ENCODE measurements at regions not wholly inside any gene's neighbourhood (a gene's known extent, or its start where the extent isn't known, plus 50 kb on each side); places are given as distances from the start of the nearest gene placed in this dataset.

- POLR2A ChIA-PET (ENCODE audit: low non-redundant PET): no interaction called here
- H3K9me3 ChIP-seq (ENCODE audit: low read depth, low read length, poor library complexity, severe bottlenecking): no peaks in the 10 kb centered on the region
Observed at GRCh38 chr12:109652233-109652976, 61.2 kb upstream of the FAM222A start.

GRCh38 chr12:109652977-109653264, 60.7 kb upstream of the FAM222A start:
- H3K9me3 ChIP-seq (ENCODE audit: low read depth, low read length, poor library complexity, severe bottlenecking): no peaks in the 10 kb centered on the region
- no peaks in the 10 kb centered on the region for H3K36me3 ChIP-seq (ENCODE audit: insufficient read depth, low read length, poor library complexity, severe bottlenecking)
- no peaks in the 10 kb centered on the region for H3K27me3 ChIP-seq (replicated peaks; ENCODE audit: insufficient read depth, low read depth, low read length, poor library complexity)
- no TSS peak for BruUV-seq (replicated peaks)
- no peak overlapping the region for H3K4me3 ChIP-seq (ENCODE audit: low read depth, low read length, poor library complexity, severe bottlenecking)
- CTCF ChIA-PET: no interaction called here
- intact Hi-C loops (cut with micrococcal nuclease; ENCODE audit: unreplicated experiment): no loop called here
- TF ChIP-seq CTCF (conservative IDR thresholded peaks at IDR 0.05; ENCODE audit: low read depth, low read length) (no peak), EZH2 (IDR thresholded peaks at IDR 0.05; ENCODE audit: borderline replicate concordance, low read depth, low read length, poor library complexity, severe bottlenecking) (no peak)
- H3K4me1 ChIP-seq (ENCODE audit: insufficient read depth, low read length, poor library complexity, severe bottlenecking): peaks cover 7% of the 10 kb centered on the region
- no peak overlapping the region for H3K27ac ChIP-seq (ENCODE audit: low read depth, low read length, poor library complexity, severe bottlenecking)
- no peak for DNase-seq (ENCODE audit: low spot score)
- POLR2A ChIA-PET (ENCODE audit: low non-redundant PET): no interaction called here

More at GRCh38 chr12:109652233-109652976, 61.2 kb upstream of the FAM222A start:
- intact Hi-C loops (cut with micrococcal nuclease; ENCODE audit: unreplicated experiment): no loop called here
- BruUV-seq (replicated peaks): no TSS peak
- Histone ChIP-seq H3K4me3 (ENCODE audit: low read depth, low read length, poor library complexity, severe bottlenecking) (no peak overlapping the region), H3K27ac (ENCODE audit: low read depth, low read length, poor library complexity, severe bottlenecking) (no peak overlapping the region), H3K4me1 (ENCODE audit: insufficient read depth, low read length, poor library complexity, severe bottlenecking) (peaks cover 7% of the 10 kb centered on the region), H3K36me3 (ENCODE audit: insufficient read depth, low read length, poor library complexity, severe bottlenecking) (no peaks in the 10 kb centered on the region), H3K27me3 (replicated peaks; ENCODE audit: insufficient read depth, low read depth, low read length, poor library complexity) (no peaks in the 10 kb centered on the region)
- CTCF ChIA-PET: interaction anchor here (0.6 kb wide), 1 partner anchor 221 kb away, joined by 4 read pairs; no protein-coding TSS in a partner anchor
- DNase-seq (ENCODE audit: low spot score): no peak
- TF ChIP-seq CTCF (conservative IDR thresholded peaks at IDR 0.05; ENCODE audit: low read depth, low read length): no peak
- no peak for TF ChIP-seq EZH2 (IDR thresholded peaks at IDR 0.05; ENCODE audit: borderline replicate concordance, low read depth, low read length, poor library complexity, severe bottlenecking)

GRCh38 chr12:109653890-109654289, 59.7 kb upstream of the FAM222A start:
- H3K4me3 ChIP-seq (ENCODE audit: low read depth, low read length, poor library complexity, severe bottlenecking): no peak overlapping the region
- intact Hi-C loops (cut with micrococcal nuclease; ENCODE audit: unreplicated experiment): no loop called here
- H3K9me3 ChIP-seq (ENCODE audit: low read depth, low read length, poor library complexity, severe bottlenecking): no peaks in the 10 kb centered on the region
- H3K36me3 ChIP-seq (ENCODE audit: insufficient read depth, low read length, poor library complexity, severe bottlenecking): no peaks in the 10 kb centered on the region
- no peaks in the 10 kb centered on the region for H3K27me3 ChIP-seq (replicated peaks; ENCODE audit: insufficient read depth, low read depth, low read length, poor library complexity)
- CTCF ChIA-PET: no interaction called here
- POLR2A ChIA-PET (ENCODE audit: low non-redundant PET): interaction anchor here (0.6 kb wide), 1 partner anchor 23 kb away, joined by 3 read pairs; no protein-coding TSS in a partner anchor
- DNase-seq (ENCODE audit: low spot score): no peak
- peaks cover 7% of the 10 kb centered on the region for H3K4me1 ChIP-seq (ENCODE audit: insufficient read depth, low read length, poor library complexity, severe bottlenecking)
- TF ChIP-seq EZH2 (IDR thresholded peaks at IDR 0.05; ENCODE audit: borderline replicate concordance, low read depth, low read length, poor library complexity, severe bottlenecking) (no peak), CTCF (conservative IDR thresholded peaks at IDR 0.05; ENCODE audit: low read depth, low read length) (no peak)
- H3K27ac ChIP-seq (ENCODE audit: low read depth, low read length, poor library complexity, severe bottlenecking): no peak overlapping the region
- BruUV-seq (replicated peaks): no TSS peak
